H1 (cell line): ENCODE measurements at regions not wholly inside any gene's neighbourhood (a gene's known extent, or its start where the extent isn't known, plus 50 kb on each side); places are given as distances from the start of the nearest gene placed in this dataset.

Experiments used
- EZH2 ChIP-seq: fragments of 200-600 bp; sonication (generic); IDR thresholded peaks from 2 replicates; pipeline ENCODE4 v1.7.1; 2012; ENCODE audit warnings: low read depth, mild to moderate bottlenecking, moderate library complexity, low read length, inconsistent platforms; ENCODE audit not compliant: severe bottlenecking
- HDAC6 ChIP-seq: IDR thresholded peaks from one replicate; pipeline ENCODE4 v1.7.1; 2012; ENCODE audit warnings: low read depth, mild to moderate bottlenecking, inconsistent platforms, low read length, moderate library complexity
- RBBP5 ChIP-seq: IDR thresholded peaks from 2 replicates; pipeline ENCODE4 v1.7.1; 2012; ENCODE audit warnings: low read depth, mild to moderate bottlenecking, inconsistent platforms, low read length, moderate library complexity, borderline replicate concordance
- SP2 ChIP-seq: IDR thresholded peaks from 2 replicates; pipeline ENCODE4 v1.6.1; 2012; ENCODE audit warnings: mild to moderate bottlenecking, low read length, inconsistent platforms
- SUZ12 ChIP-seq: fragments of 200-600 bp; sonication (generic); IDR thresholded peaks from 2 replicates; pipeline ENCODE4 v1.6.1; 2012; ENCODE audit warnings: mild to moderate bottlenecking, inconsistent platforms, low read length, moderate library complexity, mixed read lengths
- TF ChIP-seq, protein P1 (sequence below): IDR thresholded peaks from 2 replicates; pipeline ENCODE4 v1.6.1; 2012; ENCODE audit warnings: inconsistent platforms
- TF ChIP-seq, protein P2 (sequence below): fragments of 300-600 bp; sonication (generic); IDR thresholded peaks from 2 replicates; pipeline ENCODE4 v1.7.1; 2012; ENCODE audit warnings: low read length, moderate library complexity, mild to moderate bottlenecking, inconsistent platforms; ENCODE audit not compliant: insufficient replicate concordance
- TF ChIP-seq, protein P3 (sequence below), 3 experiments: IDR thresholded peaks; 1 replicate in 2 of 3; 2 replicates in 1 of 3; pipeline versions ENCODE4 v1.5.1 to v1.6.1; 2011; ENCODE audit warnings: low read length in 3 of 3, mild to moderate bottlenecking in 3 of 3, inconsistent platforms in 2 of 3, low read depth in 1 of 3, moderate library complexity in 1 of 3; ENCODE audit not compliant: insufficient read depth in 1 of 3; ENCODE audit errors: control extremely low read depth in 1 of 3

DNA sequence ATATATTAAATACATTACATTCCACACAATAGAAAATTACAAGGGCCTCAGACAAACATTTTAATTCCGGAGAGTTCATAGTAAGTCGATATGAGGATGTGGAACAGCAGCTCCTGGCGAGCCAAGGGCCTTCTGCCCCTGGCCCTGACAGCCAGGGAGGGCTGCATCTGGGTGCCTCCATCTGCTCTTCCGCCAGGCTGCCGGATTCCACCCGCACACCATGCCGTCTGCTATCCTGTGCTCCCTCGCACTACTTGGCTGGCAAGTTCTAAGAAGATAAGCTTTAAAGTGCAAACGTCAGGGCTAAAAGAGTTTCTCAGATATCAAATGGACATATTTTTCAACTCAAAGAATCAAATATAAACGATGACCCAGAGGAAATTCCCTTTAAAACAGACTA, 656.3 kb upstream of the NOX3 start:
- TF ChIP-seq EZH2 = no peak
- TF ChIP-seq, protein P1, sequence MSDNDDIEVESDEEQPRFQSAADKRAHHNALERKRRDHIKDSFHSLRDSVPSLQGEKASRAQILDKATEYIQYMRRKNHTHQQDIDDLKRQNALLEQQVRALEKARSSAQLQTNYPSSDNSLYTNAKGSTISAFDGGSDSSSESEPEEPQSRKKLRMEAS = no peak
- TF ChIP-seq, protein P2, sequence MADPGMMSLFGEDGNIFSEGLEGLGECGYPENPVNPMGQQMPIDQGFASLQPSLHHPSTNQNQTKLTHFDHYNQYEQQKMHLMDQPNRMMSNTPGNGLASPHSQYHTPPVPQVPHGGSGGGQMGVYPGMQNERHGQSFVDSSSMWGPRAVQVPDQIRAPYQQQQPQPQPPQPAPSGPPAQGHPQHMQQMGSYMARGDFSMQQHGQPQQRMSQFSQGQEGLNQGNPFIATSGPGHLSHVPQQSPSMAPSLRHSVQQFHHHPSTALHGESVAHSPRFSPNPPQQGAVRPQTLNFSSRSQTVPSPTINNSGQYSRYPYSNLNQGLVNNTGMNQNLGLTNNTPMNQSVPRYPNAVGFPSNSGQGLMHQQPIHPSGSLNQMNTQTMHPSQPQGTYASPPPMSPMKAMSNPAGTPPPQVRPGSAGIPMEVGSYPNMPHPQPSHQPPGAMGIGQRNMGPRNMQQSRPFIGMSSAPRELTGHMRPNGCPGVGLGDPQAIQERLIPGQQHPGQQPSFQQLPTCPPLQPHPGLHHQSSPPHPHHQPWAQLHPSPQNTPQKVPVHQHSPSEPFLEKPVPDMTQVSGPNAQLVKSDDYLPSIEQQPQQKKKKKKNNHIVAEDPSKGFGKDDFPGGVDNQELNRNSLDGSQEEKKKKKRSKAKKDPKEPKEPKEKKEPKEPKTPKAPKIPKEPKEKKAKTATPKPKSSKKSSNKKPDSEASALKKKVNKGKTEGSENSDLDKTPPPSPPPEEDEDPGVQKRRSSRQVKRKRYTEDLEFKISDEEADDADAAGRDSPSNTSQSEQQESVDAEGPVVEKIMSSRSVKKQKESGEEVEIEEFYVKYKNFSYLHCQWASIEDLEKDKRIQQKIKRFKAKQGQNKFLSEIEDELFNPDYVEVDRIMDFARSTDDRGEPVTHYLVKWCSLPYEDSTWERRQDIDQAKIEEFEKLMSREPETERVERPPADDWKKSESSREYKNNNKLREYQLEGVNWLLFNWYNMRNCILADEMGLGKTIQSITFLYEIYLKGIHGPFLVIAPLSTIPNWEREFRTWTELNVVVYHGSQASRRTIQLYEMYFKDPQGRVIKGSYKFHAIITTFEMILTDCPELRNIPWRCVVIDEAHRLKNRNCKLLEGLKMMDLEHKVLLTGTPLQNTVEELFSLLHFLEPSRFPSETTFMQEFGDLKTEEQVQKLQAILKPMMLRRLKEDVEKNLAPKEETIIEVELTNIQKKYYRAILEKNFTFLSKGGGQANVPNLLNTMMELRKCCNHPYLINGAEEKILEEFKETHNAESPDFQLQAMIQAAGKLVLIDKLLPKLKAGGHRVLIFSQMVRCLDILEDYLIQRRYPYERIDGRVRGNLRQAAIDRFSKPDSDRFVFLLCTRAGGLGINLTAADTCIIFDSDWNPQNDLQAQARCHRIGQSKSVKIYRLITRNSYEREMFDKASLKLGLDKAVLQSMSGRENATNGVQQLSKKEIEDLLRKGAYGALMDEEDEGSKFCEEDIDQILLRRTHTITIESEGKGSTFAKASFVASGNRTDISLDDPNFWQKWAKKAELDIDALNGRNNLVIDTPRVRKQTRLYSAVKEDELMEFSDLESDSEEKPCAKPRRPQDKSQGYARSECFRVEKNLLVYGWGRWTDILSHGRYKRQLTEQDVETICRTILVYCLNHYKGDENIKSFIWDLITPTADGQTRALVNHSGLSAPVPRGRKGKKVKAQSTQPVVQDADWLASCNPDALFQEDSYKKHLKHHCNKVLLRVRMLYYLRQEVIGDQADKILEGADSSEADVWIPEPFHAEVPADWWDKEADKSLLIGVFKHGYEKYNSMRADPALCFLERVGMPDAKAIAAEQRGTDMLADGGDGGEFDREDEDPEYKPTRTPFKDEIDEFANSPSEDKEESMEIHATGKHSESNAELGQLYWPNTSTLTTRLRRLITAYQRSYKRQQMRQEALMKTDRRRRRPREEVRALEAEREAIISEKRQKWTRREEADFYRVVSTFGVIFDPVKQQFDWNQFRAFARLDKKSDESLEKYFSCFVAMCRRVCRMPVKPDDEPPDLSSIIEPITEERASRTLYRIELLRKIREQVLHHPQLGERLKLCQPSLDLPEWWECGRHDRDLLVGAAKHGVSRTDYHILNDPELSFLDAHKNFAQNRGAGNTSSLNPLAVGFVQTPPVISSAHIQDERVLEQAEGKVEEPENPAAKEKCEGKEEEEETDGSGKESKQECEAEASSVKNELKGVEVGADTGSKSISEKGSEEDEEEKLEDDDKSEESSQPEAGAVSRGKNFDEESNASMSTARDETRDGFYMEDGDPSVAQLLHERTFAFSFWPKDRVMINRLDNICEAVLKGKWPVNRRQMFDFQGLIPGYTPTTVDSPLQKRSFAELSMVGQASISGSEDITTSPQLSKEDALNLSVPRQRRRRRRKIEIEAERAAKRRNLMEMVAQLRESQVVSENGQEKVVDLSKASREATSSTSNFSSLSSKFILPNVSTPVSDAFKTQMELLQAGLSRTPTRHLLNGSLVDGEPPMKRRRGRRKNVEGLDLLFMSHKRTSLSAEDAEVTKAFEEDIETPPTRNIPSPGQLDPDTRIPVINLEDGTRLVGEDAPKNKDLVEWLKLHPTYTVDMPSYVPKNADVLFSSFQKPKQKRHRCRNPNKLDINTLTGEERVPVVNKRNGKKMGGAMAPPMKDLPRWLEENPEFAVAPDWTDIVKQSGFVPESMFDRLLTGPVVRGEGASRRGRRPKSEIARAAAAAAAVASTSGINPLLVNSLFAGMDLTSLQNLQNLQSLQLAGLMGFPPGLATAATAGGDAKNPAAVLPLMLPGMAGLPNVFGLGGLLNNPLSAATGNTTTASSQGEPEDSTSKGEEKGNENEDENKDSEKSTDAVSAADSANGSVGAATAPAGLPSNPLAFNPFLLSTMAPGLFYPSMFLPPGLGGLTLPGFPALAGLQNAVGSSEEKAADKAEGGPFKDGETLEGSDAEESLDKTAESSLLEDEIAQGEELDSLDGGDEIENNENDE = no peak
- no peak for TF ChIP-seq RBBP5
- TF ChIP-seq, protein P3, sequence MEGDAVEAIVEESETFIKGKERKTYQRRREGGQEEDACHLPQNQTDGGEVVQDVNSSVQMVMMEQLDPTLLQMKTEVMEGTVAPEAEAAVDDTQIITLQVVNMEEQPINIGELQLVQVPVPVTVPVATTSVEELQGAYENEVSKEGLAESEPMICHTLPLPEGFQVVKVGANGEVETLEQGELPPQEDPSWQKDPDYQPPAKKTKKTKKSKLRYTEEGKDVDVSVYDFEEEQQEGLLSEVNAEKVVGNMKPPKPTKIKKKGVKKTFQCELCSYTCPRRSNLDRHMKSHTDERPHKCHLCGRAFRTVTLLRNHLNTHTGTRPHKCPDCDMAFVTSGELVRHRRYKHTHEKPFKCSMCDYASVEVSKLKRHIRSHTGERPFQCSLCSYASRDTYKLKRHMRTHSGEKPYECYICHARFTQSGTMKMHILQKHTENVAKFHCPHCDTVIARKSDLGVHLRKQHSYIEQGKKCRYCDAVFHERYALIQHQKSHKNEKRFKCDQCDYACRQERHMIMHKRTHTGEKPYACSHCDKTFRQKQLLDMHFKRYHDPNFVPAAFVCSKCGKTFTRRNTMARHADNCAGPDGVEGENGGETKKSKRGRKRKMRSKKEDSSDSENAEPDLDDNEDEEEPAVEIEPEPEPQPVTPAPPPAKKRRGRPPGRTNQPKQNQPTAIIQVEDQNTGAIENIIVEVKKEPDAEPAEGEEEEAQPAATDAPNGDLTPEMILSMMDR (IDR thresholded peaks at IDR 0.05; ENCODE audit: control extremely low read depth in 1 of 3, insufficient read depth in 1 of 3, low read depth in 1 of 3, low read length in 3 of 3) = no peak
- TF ChIP-seq HDAC6 = no peak
- TF ChIP-seq SUZ12 = no peak
- TF ChIP-seq SP2 = no peak
